GM12864 (cell line): ENCODE measurements at regions not wholly inside any gene's neighbourhood (a gene's known extent, or its start where the extent isn't known, plus 50 kb on each side); places are given as distances from the start of the nearest gene placed in this dataset.
"Not testable (repeated sequence)": the region's sequence is repeated elsewhere in the genome, so short reads cannot be mapped to it uniquely, and the experiment has no call there.

Source experiments
- DNase-seq: peaks from one replicate; pipeline ENCODE4 v3.0.0-alpha.2; 2011; ENCODE audit warnings: low read depth
- H3K4me3 ChIP-seq: 2 replicates; pipeline ENCODE4 v1.5.1; 2011; ENCODE audit warnings: mild to moderate bottlenecking, low read depth, low read length, control low read depth
- TF ChIP-seq, protein P1 (sequence below): IDR thresholded peaks from 2 replicates; pipeline ENCODE4 v1.5.1; 2011; ENCODE audit warnings: low read depth, mild to moderate bottlenecking, moderate library complexity, low read length, control low read depth, inconsistent platforms; ENCODE audit errors: missing control alignments

DNA sequence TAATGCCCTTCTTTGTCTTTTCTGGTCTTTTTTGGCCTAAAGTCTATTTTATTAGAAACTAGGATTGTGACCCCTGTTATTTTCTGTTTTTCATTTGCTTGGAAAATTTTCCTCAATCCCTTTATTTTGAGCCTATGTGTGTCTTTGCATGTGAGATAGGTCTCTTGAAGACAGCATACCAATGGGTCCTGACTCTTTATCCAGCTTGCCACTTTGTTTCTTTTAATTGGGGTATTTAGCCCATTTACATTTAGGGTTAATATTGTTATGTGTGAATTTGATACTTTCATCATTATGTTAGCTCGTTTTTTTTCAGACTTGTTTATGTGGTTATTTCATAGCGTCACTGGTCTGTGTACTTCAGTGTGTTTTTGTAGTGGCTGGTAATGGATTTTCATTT is 682.6 kb downstream of the JRKL start:
- no peak overlapping the region for H3K4me3 ChIP-seq
- no peak for DNase-seq
- TF ChIP-seq, protein P1, sequence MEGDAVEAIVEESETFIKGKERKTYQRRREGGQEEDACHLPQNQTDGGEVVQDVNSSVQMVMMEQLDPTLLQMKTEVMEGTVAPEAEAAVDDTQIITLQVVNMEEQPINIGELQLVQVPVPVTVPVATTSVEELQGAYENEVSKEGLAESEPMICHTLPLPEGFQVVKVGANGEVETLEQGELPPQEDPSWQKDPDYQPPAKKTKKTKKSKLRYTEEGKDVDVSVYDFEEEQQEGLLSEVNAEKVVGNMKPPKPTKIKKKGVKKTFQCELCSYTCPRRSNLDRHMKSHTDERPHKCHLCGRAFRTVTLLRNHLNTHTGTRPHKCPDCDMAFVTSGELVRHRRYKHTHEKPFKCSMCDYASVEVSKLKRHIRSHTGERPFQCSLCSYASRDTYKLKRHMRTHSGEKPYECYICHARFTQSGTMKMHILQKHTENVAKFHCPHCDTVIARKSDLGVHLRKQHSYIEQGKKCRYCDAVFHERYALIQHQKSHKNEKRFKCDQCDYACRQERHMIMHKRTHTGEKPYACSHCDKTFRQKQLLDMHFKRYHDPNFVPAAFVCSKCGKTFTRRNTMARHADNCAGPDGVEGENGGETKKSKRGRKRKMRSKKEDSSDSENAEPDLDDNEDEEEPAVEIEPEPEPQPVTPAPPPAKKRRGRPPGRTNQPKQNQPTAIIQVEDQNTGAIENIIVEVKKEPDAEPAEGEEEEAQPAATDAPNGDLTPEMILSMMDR = no peak

GRCh38 chr11:97076666-97077065 is 686.9 kb downstream of the JRKL start:
- H3K4me3 ChIP-seq, DNase-seq: not testable (repeated sequence)

DNA sequence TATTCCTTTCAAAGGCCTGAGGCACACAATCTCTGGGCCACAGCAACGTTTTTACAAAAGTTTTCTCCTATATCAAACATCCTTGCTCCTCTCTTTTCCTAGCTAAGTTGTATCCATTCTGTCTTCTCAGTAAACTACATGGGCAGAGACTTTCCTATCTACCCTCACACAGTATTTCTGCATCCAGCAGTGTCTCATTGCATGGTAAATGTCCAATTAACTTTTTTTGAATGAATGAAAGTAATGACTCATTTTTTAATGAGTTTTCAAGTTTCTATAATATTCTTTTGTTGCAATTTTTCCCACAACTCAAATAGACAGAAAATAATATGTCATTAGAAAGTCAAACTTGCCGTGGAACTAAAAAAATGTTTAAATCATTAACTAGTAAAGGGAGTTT is 688.6 kb downstream of the JRKL start:
- H3K4me3 ChIP-seq = no peak overlapping the region
- no peak for DNase-seq
- TF ChIP-seq, protein P1 = no peak

DNA sequence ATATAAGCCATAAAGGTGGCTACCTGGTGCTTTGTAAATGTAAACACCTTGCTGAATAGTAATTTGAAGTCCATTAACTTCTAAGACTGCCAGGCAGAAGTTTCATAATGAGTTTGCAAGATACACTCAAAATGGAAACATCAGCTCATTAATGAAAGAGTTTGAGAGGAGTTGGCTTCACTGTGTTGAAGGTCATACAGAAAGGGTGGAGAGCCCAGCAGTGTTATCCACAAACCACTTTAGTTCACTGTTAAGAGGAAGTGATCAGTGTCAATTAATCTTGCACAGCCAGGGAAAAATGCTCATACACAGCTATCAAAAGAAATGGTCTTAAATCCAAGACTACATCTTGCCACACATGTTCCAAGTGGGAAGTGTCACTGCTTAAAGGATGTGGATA is 689.4 kb downstream of the JRKL start:
- TF ChIP-seq, protein P1 = no peak
- no peak overlapping the region for H3K4me3 ChIP-seq
- DNase-seq = no peak

DNA sequence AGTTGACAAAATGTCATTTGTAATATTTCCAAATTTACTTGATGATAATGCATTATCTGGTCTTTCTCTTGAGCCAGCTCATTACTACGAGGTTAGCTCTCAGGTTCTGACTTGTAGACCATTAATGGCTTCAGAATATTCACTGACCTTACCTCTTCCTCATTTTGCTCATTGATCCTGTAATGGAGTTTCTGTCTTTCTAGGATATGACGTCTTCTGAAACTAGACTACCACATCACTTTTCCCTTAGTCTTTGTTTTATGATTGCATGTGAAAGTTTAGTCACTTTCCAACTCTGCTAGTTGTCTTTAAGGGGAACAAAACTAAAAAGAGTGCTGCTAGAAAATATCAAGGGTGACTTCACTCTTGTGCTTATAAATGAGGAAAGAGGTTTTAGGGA is 697.6 kb downstream of the JRKL start:
- TF ChIP-seq, protein P1 = no peak
- no peak for DNase-seq

GRCh38 chr11:97092823-97093222 is 703.0 kb downstream of the JRKL start:
- no peak for DNase-seq
- H3K4me3 ChIP-seq = no peak overlapping the region
- TF ChIP-seq, protein P1 = no peak

More for the DNA sequence above, 697.6 kb downstream of the JRKL start:
- no peak overlapping the region for H3K4me3 ChIP-seq

DNA sequence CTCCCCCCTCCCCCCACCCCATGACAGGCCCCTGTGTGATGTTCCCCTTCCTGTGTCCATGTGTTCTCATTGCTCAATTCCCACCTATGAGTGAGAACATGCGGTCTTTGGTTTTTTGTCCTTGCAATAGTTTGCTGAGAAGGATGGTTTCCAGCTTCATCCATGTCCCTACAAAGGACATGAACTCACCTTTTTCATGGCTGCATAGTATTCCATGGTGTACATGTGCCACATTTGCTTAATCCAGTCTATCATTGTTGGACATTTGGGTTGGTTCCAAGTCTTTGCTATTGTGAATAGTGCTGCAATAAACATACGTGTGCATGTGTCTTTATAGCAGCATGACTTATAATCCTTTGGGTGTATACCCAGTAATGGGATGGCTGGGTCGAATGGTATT is 712.4 kb downstream of the JRKL start:
- not testable (repeated sequence) for H3K4me3 ChIP-seq

GRCh38 chr11:97107604-97108003 is 717.8 kb downstream of the JRKL start:
- no peak for DNase-seq
- TF ChIP-seq, protein P1 = no peak
- no peak overlapping the region for H3K4me3 ChIP-seq

More for the DNA sequence above, 712.4 kb downstream of the JRKL start:
- DNase-seq = not testable (repeated sequence)
